Fibroblast of lung (primary cell): ENCODE measurements at regions not wholly inside any gene's neighbourhood (a gene's known extent, or its start where the extent isn't known, plus 50 kb on each side); places are given as distances from the start of the nearest gene placed in this dataset.

Experiments used
- DNase-seq, 2 donors: peaks; one replicate each; pipeline versions ENCODE4 v3.0.0 to v3.0.0-alpha.2; 2010; ENCODE audit warnings: low read depth in 2 of 2
- H2AFZ ChIP-seq: 2 replicates; pipeline ENCODE4 v1.5.1; 2012; ENCODE audit warnings: low read length, control low read depth, inconsistent platforms
- H3K27ac ChIP-seq: 2 replicates; pipeline ENCODE4 v1.5.1; 2011; ENCODE audit warnings: low read length, control low read depth; ENCODE audit not compliant: insufficient read depth
- H3K27me3 ChIP-seq: 2 replicates; pipeline ENCODE4 v1.5.1; 2011; ENCODE audit warnings: mild to moderate bottlenecking, low read length; ENCODE audit not compliant: control insufficient read depth, insufficient read depth
- H3K36me3 ChIP-seq: 2 replicates; pipeline ENCODE4 v1.5.1; 2011; ENCODE audit warnings: low read length; ENCODE audit not compliant: control insufficient read depth, insufficient read depth
- H3K4me1 ChIP-seq: 2 replicates; pipeline ENCODE4 v1.5.1; 2011; ENCODE audit warnings: low read length; ENCODE audit not compliant: control insufficient read depth, insufficient read depth; ENCODE audit errors: extremely low read depth
- H3K4me2 ChIP-seq: 2 replicates; pipeline ENCODE4 v1.5.1; 2011; ENCODE audit warnings: low read length, control low read depth; ENCODE audit not compliant: insufficient read depth; ENCODE audit errors: extremely low read depth
- H3K4me3 ChIP-seq, 4 experiments: fragments of 200-600 bp in 1 of 4; sonication (generic) in 1 of 4; replicated peaks in 1 of 4; 2 replicates each; pipeline ENCODE4 v1.5.1; 2011 to 2016; ENCODE audit warnings: low read length in 4 of 4, low read depth in 3 of 4, mild to moderate bottlenecking in 3 of 4, control low read depth in 2 of 4, inconsistent platforms in 1 of 4, mixed read lengths in 1 of 4; ENCODE audit not compliant: insufficient read depth in 1 of 4; ENCODE audit errors: control extremely low read depth in 1 of 4
- H3K79me2 ChIP-seq: 2 replicates; pipeline ENCODE4 v1.5.1; 2012; ENCODE audit warnings: mild to moderate bottlenecking, low read length, inconsistent platforms; ENCODE audit not compliant: control insufficient read depth, insufficient read depth
- H3K9ac ChIP-seq: 2 replicates; pipeline ENCODE4 v1.5.1; 2011; ENCODE audit warnings: mild to moderate bottlenecking, low read length, control low read depth; ENCODE audit not compliant: insufficient read depth
- H3K9me3 ChIP-seq: 2 replicates; pipeline ENCODE4 v1.5.1; 2012; ENCODE audit warnings: low read depth, low read length; ENCODE audit not compliant: control insufficient read depth, insufficient read depth
- H4K20me1 ChIP-seq: 2 replicates; pipeline ENCODE4 v1.5.1; 2011; ENCODE audit warnings: low read length; ENCODE audit not compliant: control insufficient read depth, insufficient read depth; ENCODE audit errors: extremely low read depth
- EZH2 ChIP-seq: IDR thresholded peaks from 2 replicates; pipeline ENCODE4 v1.5.1; 2012; ENCODE audit warnings: low read length, control low read depth, mild to moderate bottlenecking; ENCODE audit errors: missing control alignments
- TF ChIP-seq, protein P1 (sequence below), 2 donors: IDR thresholded peaks in 1 of 2; conservative IDR thresholded peaks in 1 of 2; 1 replicate in 1 of 2; 2 replicates in 1 of 2; pipeline ENCODE4 v1.5.1; 2011 to 2012; ENCODE audit warnings: low read length in 2 of 2, control low read depth in 1 of 2, inconsistent platforms in 1 of 2, low read depth in 1 of 2, mild to moderate bottlenecking in 1 of 2

DNA sequence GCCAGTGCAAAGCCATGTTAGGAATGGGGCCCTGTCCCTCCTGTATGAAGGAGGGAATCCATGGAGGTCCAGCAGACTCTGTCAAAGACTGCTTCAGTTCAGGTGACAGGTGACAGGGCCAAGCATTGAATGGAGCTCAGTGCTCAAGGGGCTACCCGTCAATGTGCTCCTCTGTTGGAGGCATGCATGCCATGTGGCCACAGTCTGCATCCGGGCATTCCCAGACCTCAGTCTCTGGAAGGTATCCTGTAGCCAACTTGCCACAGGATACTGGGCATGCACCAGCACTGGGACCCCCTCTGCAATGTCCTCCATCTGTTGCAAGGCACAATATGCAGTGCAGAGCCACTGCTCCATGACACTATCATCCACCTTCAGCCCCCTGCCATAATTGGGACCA is 136.1 kb upstream of the GATB start:
- TF ChIP-seq, protein P1, sequence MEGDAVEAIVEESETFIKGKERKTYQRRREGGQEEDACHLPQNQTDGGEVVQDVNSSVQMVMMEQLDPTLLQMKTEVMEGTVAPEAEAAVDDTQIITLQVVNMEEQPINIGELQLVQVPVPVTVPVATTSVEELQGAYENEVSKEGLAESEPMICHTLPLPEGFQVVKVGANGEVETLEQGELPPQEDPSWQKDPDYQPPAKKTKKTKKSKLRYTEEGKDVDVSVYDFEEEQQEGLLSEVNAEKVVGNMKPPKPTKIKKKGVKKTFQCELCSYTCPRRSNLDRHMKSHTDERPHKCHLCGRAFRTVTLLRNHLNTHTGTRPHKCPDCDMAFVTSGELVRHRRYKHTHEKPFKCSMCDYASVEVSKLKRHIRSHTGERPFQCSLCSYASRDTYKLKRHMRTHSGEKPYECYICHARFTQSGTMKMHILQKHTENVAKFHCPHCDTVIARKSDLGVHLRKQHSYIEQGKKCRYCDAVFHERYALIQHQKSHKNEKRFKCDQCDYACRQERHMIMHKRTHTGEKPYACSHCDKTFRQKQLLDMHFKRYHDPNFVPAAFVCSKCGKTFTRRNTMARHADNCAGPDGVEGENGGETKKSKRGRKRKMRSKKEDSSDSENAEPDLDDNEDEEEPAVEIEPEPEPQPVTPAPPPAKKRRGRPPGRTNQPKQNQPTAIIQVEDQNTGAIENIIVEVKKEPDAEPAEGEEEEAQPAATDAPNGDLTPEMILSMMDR (conservative IDR thresholded peaks at IDR 0.05 in 1 of 2, IDR thresholded peaks at IDR 0.05 in 1 of 2; ENCODE audit: low read depth in 1 of 2, low read length in 2 of 2) = no peak
- TF ChIP-seq EZH2 = no peak
- H3K27ac ChIP-seq = no peak overlapping the region
- H3K9ac ChIP-seq = no peak overlapping the region
- no peak overlapping the region for H3K4me2 ChIP-seq
- DNase-seq = no peak
- no peaks in the 10 kb centered on the region for H3K4me1 ChIP-seq
- no peaks in the 10 kb centered on the region for H4K20me1 ChIP-seq
- no peak overlapping the region for H3K4me3 ChIP-seq
- no peak overlapping the region for H2AFZ ChIP-seq
- no peaks in the 10 kb centered on the region for H3K79me2 ChIP-seq
- H3K36me3 ChIP-seq = no peaks in the 10 kb centered on the region
- H3K9me3 ChIP-seq = no peaks in the 10 kb centered on the region
- no peaks in the 10 kb centered on the region for H3K27me3 ChIP-seq

DNA sequence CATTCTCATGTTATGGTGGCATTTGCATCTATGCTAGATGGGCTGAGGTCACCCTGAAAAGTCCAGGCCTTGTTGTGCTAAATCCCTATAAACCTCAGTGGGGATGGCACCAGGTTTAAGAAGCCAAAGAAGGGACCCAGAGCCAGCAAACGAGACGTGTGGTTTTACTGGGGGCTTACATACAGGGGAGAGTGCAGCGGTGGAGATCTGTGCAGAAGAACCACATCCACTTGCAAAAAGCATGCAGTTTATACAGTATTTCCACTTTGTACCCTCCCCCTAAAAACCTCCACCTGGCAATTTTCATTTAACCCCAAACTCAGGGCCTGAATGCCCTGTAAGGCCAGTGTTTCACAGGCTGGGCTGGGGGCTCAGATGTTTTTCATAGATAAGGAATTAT is 134.9 kb upstream of the GATB start:
- H3K27ac ChIP-seq = no peak overlapping the region
- DNase-seq = no peak
- no peaks in the 10 kb centered on the region for H3K9me3 ChIP-seq
- no peak overlapping the region for H3K4me3 ChIP-seq
- no peak overlapping the region for H3K9ac ChIP-seq
- H2AFZ ChIP-seq = no peak overlapping the region
- no peaks in the 10 kb centered on the region for H3K27me3 ChIP-seq
- H3K79me2 ChIP-seq = no peaks in the 10 kb centered on the region
- TF ChIP-seq, protein P1 (conservative IDR thresholded peaks at IDR 0.05 in 1 of 2, IDR thresholded peaks at IDR 0.05 in 1 of 2; ENCODE audit: low read depth in 1 of 2, low read length in 2 of 2) = no peak
- TF ChIP-seq EZH2 = no peak
- no peak overlapping the region for H3K4me2 ChIP-seq
- no peaks in the 10 kb centered on the region for H4K20me1 ChIP-seq
- no peaks in the 10 kb centered on the region for H3K4me1 ChIP-seq
- no peaks in the 10 kb centered on the region for H3K36me3 ChIP-seq

DNA sequence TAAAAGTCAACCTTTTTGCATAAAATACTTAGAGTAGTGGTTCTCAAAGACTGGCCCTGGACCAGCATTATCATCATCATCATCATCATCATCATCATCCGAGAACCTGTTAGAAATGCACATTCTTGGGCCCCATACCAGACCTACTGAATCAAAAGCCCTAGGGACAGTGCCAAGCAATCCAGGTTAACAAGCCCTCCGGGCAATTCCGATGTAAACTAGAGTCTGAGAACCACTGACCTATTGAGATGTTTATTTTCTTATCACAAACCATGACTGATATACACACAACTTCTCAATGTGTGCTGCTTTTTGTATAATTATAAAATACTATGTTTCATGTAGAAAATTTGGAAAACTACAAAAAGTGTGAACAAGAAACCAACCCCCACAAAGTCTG is 133.4 kb upstream of the GATB start:
- no peaks in the 10 kb centered on the region for H4K20me1 ChIP-seq

More for the DNA sequence above, 133.4 kb upstream of the GATB start:
- Histone ChIP-seq H3K9ac (no peak overlapping the region), H2AFZ (no peak overlapping the region), H3K27ac (no peak overlapping the region), H3K9me3 (no peaks in the 10 kb centered on the region), H3K4me3 (no peak overlapping the region), H3K79me2 (no peaks in the 10 kb centered on the region), H3K4me1 (no peaks in the 10 kb centered on the region), H3K27me3 (no peaks in the 10 kb centered on the region), H3K36me3 (no peaks in the 10 kb centered on the region), H3K4me2 (no peak overlapping the region)
- TF ChIP-seq EZH2 = no peak
- TF ChIP-seq, protein P1 (conservative IDR thresholded peaks at IDR 0.05 in 1 of 2, IDR thresholded peaks at IDR 0.05 in 1 of 2; ENCODE audit: low read depth in 1 of 2, low read length in 2 of 2) = no peak
- DNase-seq = no peak
